Ascending aorta (tissue), 2 donors: ENCODE measurements at regions not wholly inside any gene's neighbourhood (a gene's known extent, or its start where the extent isn't known, plus 50 kb on each side); places are given as distances from the start of the nearest gene placed in this dataset.
"Not testable (repeated sequence)": the region's sequence is repeated elsewhere in the genome, so short reads cannot be mapped to it uniquely, and the experiment has no call there.

Experiments used
- DNase-seq, 2 donors: peaks; one replicate each; pipeline ENCODE4 v3.0.0-alpha.2; 2019; ENCODE audit warnings: low spot score in 2 of 2
- H3K27ac ChIP-seq, 2 donors: fragments of 200-600 bp; sonication (generic); one replicate each; pipeline ENCODE4 v1.5.1; 2016 to 2017; ENCODE audit warnings: mild to moderate bottlenecking in 1 of 2
- H3K27me3 ChIP-seq: fragments of 200-600 bp; sonication (generic); one replicate; pipeline ENCODE4 v1.5.1; 2017
- H3K36me3 ChIP-seq, 2 donors: fragments of 200-600 bp; sonication (generic); one replicate each; pipeline ENCODE4 v1.5.1; 2016
- H3K4me1 ChIP-seq, 2 donors: fragments of 200-600 bp; sonication (generic); one replicate each; pipeline ENCODE4 v1.5.1; 2016 to 2017; ENCODE audit warnings: mild to moderate bottlenecking in 1 of 2
- H3K4me3 ChIP-seq, 2 donors: fragments of 200-600 bp; sonication (generic); one replicate each; pipeline ENCODE4 v1.5.1; 2016 to 2017; ENCODE audit warnings: mild to moderate bottlenecking in 1 of 2
- H3K9me3 ChIP-seq, 2 donors: fragments of 200-600 bp; sonication (generic); one replicate each; pipeline ENCODE4 v1.5.1; 2016
- intact Hi-C: fragments of 100-400 bp; cut with DNase I; formaldehyde crosslinking; loops from one replicate; pipeline ENCODE4 v1.15.1; 2023
- TF ChIP-seq, protein P1 (sequence below), 3 experiments: fragments of 200-600 bp in 2 of 3; fragments of 450-650 bp in 1 of 3; sonication (generic) in 2 of 3; IDR thresholded peaks; one replicate each; pipeline ENCODE4 v1.5.1; 2016 to 2019; ENCODE audit warnings: antibody characterized with exemption in 3 of 3, mild to moderate bottlenecking in 1 of 3, moderate library complexity in 1 of 3

DNA sequence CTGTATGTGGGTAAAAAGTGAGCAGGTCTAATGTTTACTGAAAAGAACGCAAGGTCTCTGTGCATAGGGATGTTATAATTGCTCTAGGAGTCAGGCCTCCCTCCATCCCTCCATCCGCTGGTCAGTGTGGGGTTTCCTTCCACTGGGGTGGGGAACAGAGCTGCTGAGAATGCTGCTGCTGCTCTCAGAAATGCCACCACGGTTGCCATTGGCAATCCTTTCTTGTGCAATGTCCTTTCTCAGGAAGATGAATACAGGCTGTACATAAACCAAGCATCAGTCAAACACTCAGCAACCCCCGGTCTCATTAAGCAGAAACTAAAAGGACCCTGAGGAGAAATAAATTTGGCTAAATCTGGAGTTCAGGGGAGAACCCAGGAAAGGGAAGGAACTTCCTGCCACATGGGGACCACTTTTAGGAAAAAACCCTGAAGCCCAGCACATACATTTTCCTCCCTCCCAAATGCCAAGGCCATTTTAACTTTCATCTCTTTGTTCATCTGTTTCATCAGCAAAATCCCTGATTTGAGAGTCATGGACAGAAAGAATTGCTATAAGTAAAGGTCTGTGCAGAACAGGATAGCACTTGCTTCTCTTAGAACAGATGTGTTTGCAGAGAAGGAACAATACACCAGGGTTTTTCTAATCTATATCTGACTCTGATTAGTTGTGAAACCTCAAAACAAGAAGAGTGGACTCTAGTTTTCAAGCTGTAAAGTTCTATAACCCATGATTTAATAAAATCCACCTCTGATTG, 70.4 kb upstream of the SLC1A3 start:
- TF ChIP-seq, protein P1, sequence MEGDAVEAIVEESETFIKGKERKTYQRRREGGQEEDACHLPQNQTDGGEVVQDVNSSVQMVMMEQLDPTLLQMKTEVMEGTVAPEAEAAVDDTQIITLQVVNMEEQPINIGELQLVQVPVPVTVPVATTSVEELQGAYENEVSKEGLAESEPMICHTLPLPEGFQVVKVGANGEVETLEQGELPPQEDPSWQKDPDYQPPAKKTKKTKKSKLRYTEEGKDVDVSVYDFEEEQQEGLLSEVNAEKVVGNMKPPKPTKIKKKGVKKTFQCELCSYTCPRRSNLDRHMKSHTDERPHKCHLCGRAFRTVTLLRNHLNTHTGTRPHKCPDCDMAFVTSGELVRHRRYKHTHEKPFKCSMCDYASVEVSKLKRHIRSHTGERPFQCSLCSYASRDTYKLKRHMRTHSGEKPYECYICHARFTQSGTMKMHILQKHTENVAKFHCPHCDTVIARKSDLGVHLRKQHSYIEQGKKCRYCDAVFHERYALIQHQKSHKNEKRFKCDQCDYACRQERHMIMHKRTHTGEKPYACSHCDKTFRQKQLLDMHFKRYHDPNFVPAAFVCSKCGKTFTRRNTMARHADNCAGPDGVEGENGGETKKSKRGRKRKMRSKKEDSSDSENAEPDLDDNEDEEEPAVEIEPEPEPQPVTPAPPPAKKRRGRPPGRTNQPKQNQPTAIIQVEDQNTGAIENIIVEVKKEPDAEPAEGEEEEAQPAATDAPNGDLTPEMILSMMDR (IDR thresholded peaks at IDR 0.05) = no peak
- no peak overlapping the region for H3K4me3 ChIP-seq
- intact Hi-C loops = no loop called here
- H3K9me3 ChIP-seq = no peaks in the 10 kb centered on the region
- DNase-seq = no peak
- no peaks in the 10 kb centered on the region for H3K36me3 ChIP-seq
- H3K4me1 ChIP-seq = no peaks in the 10 kb centered on the region
- no peak overlapping the region for H3K27ac ChIP-seq
- H3K27me3 ChIP-seq = no peaks in the 10 kb centered on the region

DNA sequence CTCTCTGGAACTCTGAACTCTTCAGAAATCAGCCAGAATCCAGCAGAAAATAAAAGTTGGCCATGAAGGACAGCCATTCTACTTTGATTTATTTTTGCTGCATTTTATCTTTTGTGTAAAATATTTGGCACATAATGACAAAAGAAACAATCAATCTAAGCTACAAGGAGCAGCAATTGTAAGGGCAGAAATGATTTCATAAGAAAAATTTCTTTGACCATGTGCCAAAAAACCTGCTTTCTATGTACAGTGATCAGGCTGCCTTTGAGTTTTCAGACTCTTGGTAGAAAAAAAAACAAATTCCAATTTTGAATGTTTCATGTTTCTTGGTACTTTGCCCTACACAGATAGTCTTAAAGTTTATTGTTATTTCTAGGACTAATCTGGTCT, 69.8 kb upstream of the SLC1A3 start:
- intact Hi-C loops = no loop called here
- TF ChIP-seq, protein P1 (IDR thresholded peaks at IDR 0.05) = no peak
- Histone ChIP-seq H3K4me3 (no peak overlapping the region), H3K4me1 (no peaks in the 10 kb centered on the region), H3K27ac (no peak overlapping the region), H3K9me3 (no peaks in the 10 kb centered on the region), H3K27me3 (no peaks in the 10 kb centered on the region), H3K36me3 (no peaks in the 10 kb centered on the region)
- DNase-seq = no peak

DNA sequence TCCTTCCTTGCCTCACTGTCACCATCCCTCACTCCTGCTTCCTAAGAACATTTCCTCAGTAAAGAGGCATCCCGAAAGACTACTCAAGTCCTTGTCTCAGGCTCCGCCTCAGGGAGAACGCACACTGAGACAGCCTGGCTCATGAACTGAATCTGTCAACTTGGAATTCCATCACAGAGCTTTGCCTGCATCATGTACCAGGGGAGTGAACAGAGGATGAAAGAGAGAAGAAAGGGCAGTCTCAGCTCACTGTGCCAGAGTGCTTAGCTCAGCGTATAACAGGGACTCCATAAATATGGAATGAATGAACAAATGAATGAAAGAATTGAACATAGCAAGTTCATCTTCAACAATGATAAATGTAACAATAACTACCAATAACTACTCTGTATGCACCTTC, 68.7 kb upstream of the SLC1A3 start:
- TF ChIP-seq, protein P1 (IDR thresholded peaks at IDR 0.05) = no peak
- H3K4me3 ChIP-seq = no peak overlapping the region
- intact Hi-C loops = no loop called here
- no peaks in the 10 kb centered on the region for H3K4me1 ChIP-seq
- DNase-seq = no peak
- H3K36me3 ChIP-seq = no peaks in the 10 kb centered on the region
- no peaks in the 10 kb centered on the region for H3K27me3 ChIP-seq
- H3K9me3 ChIP-seq = no peaks in the 10 kb centered on the region
- H3K27ac ChIP-seq = no peak overlapping the region

DNA sequence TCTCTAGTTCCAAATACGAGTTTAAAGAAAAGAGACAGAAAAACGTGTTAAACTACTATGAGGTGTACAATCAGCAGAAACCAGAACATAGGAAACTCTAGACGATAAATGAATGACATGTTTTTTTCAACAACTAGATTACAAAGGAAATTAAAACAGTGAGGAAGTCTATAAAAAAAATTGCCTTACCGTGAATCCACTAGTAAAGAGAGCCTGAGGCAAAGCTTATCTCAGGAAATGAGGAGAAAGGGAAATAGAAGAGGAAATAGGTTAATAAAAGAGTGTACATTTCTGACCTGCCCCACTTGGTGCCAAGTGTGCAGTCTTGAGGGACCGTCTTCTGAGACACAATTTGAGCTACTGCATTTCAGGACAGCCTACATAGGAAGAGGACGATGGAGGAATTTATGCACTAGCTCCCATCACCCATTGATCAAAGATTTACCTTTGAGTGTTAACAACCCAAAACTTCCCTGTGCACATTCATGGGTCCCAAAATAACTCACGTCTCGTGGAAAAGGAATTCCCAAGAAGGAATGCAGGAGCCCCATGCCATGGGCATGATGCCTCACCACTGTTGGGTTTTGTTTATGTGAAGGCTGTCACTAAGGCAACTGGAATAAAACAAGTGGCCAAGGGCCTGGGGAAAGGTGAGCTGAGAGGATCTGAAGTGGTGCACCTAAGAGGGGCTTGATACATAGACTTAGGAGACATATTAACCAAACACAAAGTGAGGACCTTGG, 53.6 kb upstream of the SLC1A3 start:
- no peak overlapping the region for H3K4me3 ChIP-seq
- TF ChIP-seq, protein P1 (IDR thresholded peaks at IDR 0.05) = no peak
- intact Hi-C loops = no loop called here
- H3K9me3 ChIP-seq = no peaks in the 10 kb centered on the region
- DNase-seq = no peak
- H3K27me3 ChIP-seq = no peaks in the 10 kb centered on the region
- no peaks in the 10 kb centered on the region for H3K36me3 ChIP-seq
- no peak overlapping the region for H3K27ac ChIP-seq
- no peaks in the 10 kb centered on the region for H3K4me1 ChIP-seq

DNA sequence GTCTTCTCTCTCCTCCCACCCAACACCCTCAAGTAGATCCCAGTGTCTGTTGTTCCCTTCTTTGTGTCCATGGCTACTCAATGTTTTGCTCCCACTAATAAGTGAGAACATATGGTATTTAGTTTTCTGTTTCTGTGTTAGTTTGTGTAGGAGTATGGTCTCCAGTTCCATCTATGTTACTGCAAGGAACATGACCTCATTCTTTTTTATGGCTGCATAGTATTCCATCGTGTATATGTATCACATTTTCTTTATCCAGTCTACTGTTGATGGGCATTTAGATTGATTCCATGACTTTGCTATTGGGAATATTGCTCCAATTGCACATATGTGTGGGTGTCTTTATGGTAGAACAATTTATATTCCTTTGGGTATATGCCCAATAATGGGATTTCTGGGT, 51.4 kb upstream of the SLC1A3 start:
- H3K4me1 ChIP-seq, H3K36me3 ChIP-seq, H3K27ac ChIP-seq, intact Hi-C loops, H3K4me3 ChIP-seq, DNase-seq, H3K9me3 ChIP-seq, H3K27me3 ChIP-seq: not testable (repeated sequence)
